ENCODE measurements at regions not wholly inside any gene's neighbourhood (a gene's known extent, or its start where the extent isn't known, plus 50 kb on each side); places are given as distances from the start of the nearest gene placed in this dataset.

- no peak for TF ChIP-seq CTCF (IDR thresholded peaks at IDR 0.05)
- no peaks in the 10 kb centered on the region for H3K4me1 ChIP-seq
These were observed 516.8 kb downstream of the NOVA1 start for GRCh38 chr14:26081043-26081442.

GRCh38 chr14:26078561-26078960 lies 519.3 kb downstream of the NOVA1 start:
- H3K27me3 ChIP-seq: no peaks in the 10 kb centered on the region
- TF ChIP-seq CTCF (IDR thresholded peaks at IDR 0.05): no peak
- DNase-seq (ENCODE audit: low spot score): no peak

More at GRCh38 chr14:26081043-26081442, 516.8 kb downstream of the NOVA1 start:
- Histone ChIP-seq H3K4me3 (no peak overlapping the region), H3K36me3 (no peaks in the 10 kb centered on the region), H3K9me3 (no peaks in the 10 kb centered on the region), H3K27ac (no peak overlapping the region), H3K27me3 (no peaks in the 10 kb centered on the region)
- no peak for DNase-seq (ENCODE audit: low spot score)

GRCh38 chr14:26074892-26075291 lies 522.9 kb downstream of the NOVA1 start:
- Histone ChIP-seq H3K27ac (no peak overlapping the region), H3K4me3 (no peak overlapping the region), H3K9me3 (no peaks in the 10 kb centered on the region), H3K27me3 (no peaks in the 10 kb centered on the region), H3K4me1 (no peaks in the 10 kb centered on the region), H3K36me3 (no peaks in the 10 kb centered on the region)
- no peak for TF ChIP-seq CTCF (IDR thresholded peaks at IDR 0.05)
- no peak for DNase-seq (ENCODE audit: low spot score)

More at GRCh38 chr14:26078561-26078960, 519.3 kb downstream of the NOVA1 start:
- Histone ChIP-seq H3K27ac (no peak overlapping the region), H3K9me3 (no peaks in the 10 kb centered on the region), H3K36me3 (no peaks in the 10 kb centered on the region), H3K4me1 (no peaks in the 10 kb centered on the region), H3K4me3 (no peak overlapping the region)

- no peaks in the 10 kb centered on the region for H3K36me3 ChIP-seq
- H3K4me1 ChIP-seq: no peaks in the 10 kb centered on the region
- H3K27me3 ChIP-seq: no peaks in the 10 kb centered on the region
- no peak overlapping the region for H3K4me3 ChIP-seq
- DNase-seq (ENCODE audit: low spot score): no peak
- H3K9me3 ChIP-seq: no peaks in the 10 kb centered on the region
- no peak for TF ChIP-seq CTCF (IDR thresholded peaks at IDR 0.05)
- H3K27ac ChIP-seq: no peak overlapping the region
These were observed 527.4 kb downstream of the NOVA1 start for GRCh38 chr14:26070443-26070842.

GRCh38 chr14:26067786-26068459 lies 529.9 kb downstream of the NOVA1 start:
- Histone ChIP-seq H3K9me3 (no peaks in the 10 kb centered on the region), H3K27ac (no peak overlapping the region), H3K4me1 (no peaks in the 10 kb centered on the region), H3K4me3 (no peak overlapping the region), H3K27me3 (no peaks in the 10 kb centered on the region), H3K36me3 (no peaks in the 10 kb centered on the region)
- DNase-seq (ENCODE audit: low spot score): no peak
- TF ChIP-seq CTCF (IDR thresholded peaks at IDR 0.05): no peak

GRCh38 chr14:26067341-26067740 lies 530.5 kb downstream of the NOVA1 start:
- DNase-seq (ENCODE audit: low spot score): no peak
- Histone ChIP-seq H3K4me3 (no peak overlapping the region), H3K4me1 (no peaks in the 10 kb centered on the region), H3K27me3 (no peaks in the 10 kb centered on the region), H3K27ac (no peak overlapping the region), H3K36me3 (no peaks in the 10 kb centered on the region), H3K9me3 (no peaks in the 10 kb centered on the region)
- no peak for TF ChIP-seq CTCF (IDR thresholded peaks at IDR 0.05)

All from right atrium auricular region (tissue), 2 donors.